ENCODE measurements at regions not wholly inside any gene's neighbourhood (a gene's known extent, or its start where the extent isn't known, plus 50 kb on each side); places are given as distances from the start of the nearest gene placed in this dataset.

DNA sequence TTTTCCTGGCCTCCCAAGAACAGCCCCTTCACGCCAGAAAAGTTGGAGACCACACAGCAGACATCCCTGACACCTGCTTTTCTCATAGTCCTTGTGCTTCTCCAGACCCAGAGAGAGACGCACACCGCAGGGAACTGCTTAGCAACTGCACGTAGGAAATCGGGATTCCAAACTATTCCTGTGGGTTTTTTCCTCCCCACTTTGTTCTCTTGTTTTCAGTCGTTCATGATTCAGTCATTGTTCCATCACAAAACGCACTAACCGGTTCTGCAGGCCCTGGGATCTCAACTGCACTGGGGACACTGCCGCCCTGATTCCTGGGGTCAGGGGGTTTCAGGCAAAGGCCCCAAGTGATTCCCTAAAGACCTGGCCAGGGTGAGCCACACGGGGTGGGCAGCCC, 588.0 kb upstream of the KLF4 start:
- peaks cover 0 to 1% (median 0%) of the 10 kb centered on the region in 5 experiments for H3K9me3 ChIP-seq (ENCODE audit: control extremely low read depth in 1 of 5, control insufficient read depth in 4 of 5, insufficient read depth in 2 of 5, low read depth in 1 of 5, low read length in 4 of 5)
- H3K4me3 ChIP-seq (ENCODE audit: control insufficient read depth in 1 of 7, extremely low read depth in 1 of 7, insufficient read depth in 4 of 7, low read depth in 2 of 7, low read length in 6 of 7), result no peak overlapping the region
- no peak overlapping the region for H3K27ac ChIP-seq (ENCODE audit: insufficient read depth in 1 of 2, low read depth in 1 of 2, low read length in 2 of 2, poor library complexity in 1 of 2, severe bottlenecking in 2 of 2)
- no peaks in the 10 kb centered on the region for H3K4me1 ChIP-seq (ENCODE audit: control extremely low read depth in 1 of 4, control insufficient read depth in 4 of 4, insufficient read depth in 4 of 4, low read length in 3 of 4)
- 96% methylated on average over 9 of the region's 10 CpGs for WGBS (ENCODE audit: insufficient coverage)
- no peaks in the 10 kb centered on the region for H3K36me3 ChIP-seq (ENCODE audit: control insufficient read depth in 4 of 4, insufficient read depth in 4 of 4, low read length in 3 of 4)
- CTCF ChIA-PET, result no interaction called here
- POLR2A ChIA-PET, result no interaction called here
- DNase-seq, result no peak
- no peaks in the 10 kb centered on the region for H3K27me3 ChIP-seq (replicated peaks in 2 of 5; ENCODE audit: control insufficient read depth in 4 of 5, insufficient read depth in 5 of 5, low read length in 4 of 5)

DNA sequence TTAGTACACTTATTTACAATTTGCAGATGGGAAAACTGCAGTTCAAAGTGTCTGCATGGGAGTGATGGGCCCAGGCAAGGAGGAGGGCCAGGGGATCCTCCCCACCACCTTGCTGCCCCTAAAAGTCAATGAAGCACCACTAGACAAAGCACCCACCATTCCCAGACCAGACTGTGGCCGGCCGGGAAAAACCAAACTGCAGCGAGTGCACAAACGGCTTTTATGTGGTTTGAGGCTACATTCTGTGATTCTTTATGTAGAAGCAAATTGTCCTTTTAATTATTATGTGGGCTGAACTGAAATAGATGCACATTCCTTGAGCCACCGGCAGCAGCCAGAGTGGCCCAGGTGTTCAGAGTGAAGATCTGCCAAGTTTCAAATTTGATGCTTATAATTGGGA, 585.3 kb upstream of the KLF4 start:
- Histone ChIP-seq H3K27ac (ENCODE audit: insufficient read depth in 1 of 2, low read depth in 1 of 2, low read length in 2 of 2, poor library complexity in 1 of 2, severe bottlenecking in 2 of 2) (no peak overlapping the region), H3K36me3 (ENCODE audit: control insufficient read depth in 4 of 4, insufficient read depth in 4 of 4, low read length in 3 of 4) (no peaks in the 10 kb centered on the region), H3K9me3 (ENCODE audit: control extremely low read depth in 1 of 5, control insufficient read depth in 4 of 5, insufficient read depth in 2 of 5, low read depth in 1 of 5, low read length in 4 of 5) (peaks cover 0 to 2% (median 0%) of the 10 kb centered on the region in 5 experiments), H3K4me3 (ENCODE audit: control insufficient read depth in 1 of 7, extremely low read depth in 1 of 7, insufficient read depth in 4 of 7, low read depth in 2 of 7, low read length in 6 of 7) (no peak overlapping the region), H3K27me3 (replicated peaks in 2 of 5; ENCODE audit: control insufficient read depth in 4 of 5, insufficient read depth in 5 of 5, low read length in 4 of 5) (no peaks in the 10 kb centered on the region), H3K4me1 (ENCODE audit: control extremely low read depth in 1 of 4, control insufficient read depth in 4 of 4, insufficient read depth in 4 of 4, low read length in 3 of 4) (no peaks in the 10 kb centered on the region)
- CTCF ChIA-PET, result no interaction called here
- WGBS (ENCODE audit: insufficient coverage), result 96% methylated on average over 3 of the region's 5 CpGs
- POLR2A ChIA-PET, result no interaction called here
- no peak for DNase-seq

DNA sequence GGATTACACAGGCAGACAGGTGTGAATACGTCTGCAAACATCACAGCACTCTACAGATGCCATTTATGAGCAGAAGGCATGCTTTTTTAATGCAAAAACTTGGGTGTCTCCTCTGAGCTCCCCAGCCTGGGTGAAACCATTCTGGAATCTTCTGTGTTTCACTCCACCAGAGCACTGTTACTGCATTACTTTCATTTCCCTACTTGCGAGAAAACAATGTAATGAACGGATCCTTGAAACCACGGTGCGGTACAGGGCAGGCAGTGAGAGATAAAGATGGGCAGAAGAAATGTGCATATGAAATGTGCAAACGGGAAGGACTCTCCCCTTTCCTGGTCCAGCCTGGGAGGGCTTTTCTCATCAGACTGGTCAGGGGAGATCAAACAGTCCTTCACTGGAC, 584.3 kb upstream of the KLF4 start:
- WGBS (ENCODE audit: insufficient coverage), result 100% methylated on average over 1 of the region's 6 CpGs
- DNase-seq, result no peak
- ChIA-PET POLR2A (no interaction called here), CTCF (no interaction called here)
- no peaks in the 10 kb centered on the region for H3K36me3 ChIP-seq (ENCODE audit: control insufficient read depth in 4 of 4, insufficient read depth in 4 of 4, low read length in 3 of 4)
- H3K4me1 ChIP-seq (ENCODE audit: control extremely low read depth in 1 of 4, control insufficient read depth in 4 of 4, insufficient read depth in 4 of 4, low read length in 3 of 4), result no peaks in the 10 kb centered on the region
- peaks cover 0 to 2% (median 0%) of the 10 kb centered on the region in 5 experiments for H3K9me3 ChIP-seq (ENCODE audit: control extremely low read depth in 1 of 5, control insufficient read depth in 4 of 5, insufficient read depth in 2 of 5, low read depth in 1 of 5, low read length in 4 of 5)
- H3K27ac ChIP-seq (ENCODE audit: insufficient read depth in 1 of 2, low read depth in 1 of 2, low read length in 2 of 2, poor library complexity in 1 of 2, severe bottlenecking in 2 of 2), result no peak overlapping the region
- no peaks in the 10 kb centered on the region for H3K27me3 ChIP-seq (replicated peaks in 2 of 5; ENCODE audit: control insufficient read depth in 4 of 5, insufficient read depth in 5 of 5, low read length in 4 of 5)
- no peak overlapping the region for H3K4me3 ChIP-seq (ENCODE audit: control insufficient read depth in 1 of 7, extremely low read depth in 1 of 7, insufficient read depth in 4 of 7, low read depth in 2 of 7, low read length in 6 of 7)

DNA sequence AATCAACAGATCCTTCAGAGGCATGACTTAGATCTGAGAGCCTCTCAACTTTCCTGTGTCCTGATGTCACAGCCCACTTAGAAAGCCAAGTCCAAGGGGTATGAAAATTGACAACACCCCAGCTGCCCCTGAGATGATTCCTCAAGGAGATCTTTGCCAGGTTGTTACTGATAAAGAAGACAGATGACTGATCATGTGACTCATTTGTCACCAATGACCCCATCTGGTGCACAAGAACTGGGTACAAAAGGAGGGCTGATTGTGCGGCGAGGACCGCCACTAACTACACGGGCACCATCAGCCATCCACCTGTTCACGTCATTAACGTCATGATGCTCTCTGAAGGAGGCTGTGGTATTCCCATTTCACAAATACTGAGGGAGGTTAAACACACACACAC, 583.2 kb upstream of the KLF4 start:
- Histone ChIP-seq H3K9me3 (ENCODE audit: control extremely low read depth in 1 of 5, control insufficient read depth in 4 of 5, insufficient read depth in 2 of 5, low read depth in 1 of 5, low read length in 4 of 5) (peaks cover 0 to 2% (median 0%) of the 10 kb centered on the region in 5 experiments), H3K4me3 (ENCODE audit: control insufficient read depth in 1 of 7, extremely low read depth in 1 of 7, insufficient read depth in 4 of 7, low read depth in 2 of 7, low read length in 6 of 7) (no peak overlapping the region), H3K4me1 (ENCODE audit: control extremely low read depth in 1 of 4, control insufficient read depth in 4 of 4, insufficient read depth in 4 of 4, low read length in 3 of 4) (no peaks in the 10 kb centered on the region), H3K27ac (ENCODE audit: insufficient read depth in 1 of 2, low read depth in 1 of 2, low read length in 2 of 2, poor library complexity in 1 of 2, severe bottlenecking in 2 of 2) (no peak overlapping the region), H3K27me3 (replicated peaks in 2 of 5; ENCODE audit: control insufficient read depth in 4 of 5, insufficient read depth in 5 of 5, low read length in 4 of 5) (no peaks in the 10 kb centered on the region), H3K36me3 (ENCODE audit: control insufficient read depth in 4 of 4, insufficient read depth in 4 of 4, low read length in 3 of 4) (no peaks in the 10 kb centered on the region)
- ChIA-PET CTCF (no interaction called here), POLR2A (no interaction called here)
- DNase-seq, result no peak
- 96% methylated on average over 4 of the region's 6 CpGs for WGBS (ENCODE audit: insufficient coverage)

DNA sequence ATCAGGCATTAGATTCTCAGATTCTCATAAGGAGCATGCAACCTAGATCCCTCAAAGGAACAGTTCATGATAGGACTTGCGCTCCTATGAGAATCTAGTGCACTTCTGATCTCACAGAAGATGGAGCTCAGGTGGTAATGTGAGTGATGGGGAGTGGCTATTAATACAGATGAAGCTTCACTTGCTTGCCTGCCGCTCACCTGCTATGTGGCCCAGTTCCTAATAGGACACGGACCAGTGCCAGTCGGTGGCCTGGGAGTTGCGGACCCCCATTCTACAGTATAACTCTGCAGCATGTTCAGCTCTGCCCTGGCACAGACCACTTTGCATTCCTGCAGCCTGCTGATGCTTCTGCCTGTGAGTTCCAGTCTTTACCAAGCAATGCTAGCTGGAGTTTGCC, 581.3 kb upstream of the KLF4 start:
- no peaks in the 10 kb centered on the region for H3K4me1 ChIP-seq (ENCODE audit: control extremely low read depth in 1 of 4, control insufficient read depth in 4 of 4, insufficient read depth in 4 of 4, low read length in 3 of 4)
- H3K9me3 ChIP-seq (ENCODE audit: control extremely low read depth in 1 of 5, control insufficient read depth in 4 of 5, insufficient read depth in 2 of 5, low read depth in 1 of 5, low read length in 4 of 5), result peaks cover 0 to 2% (median 0%) of the 10 kb centered on the region in 5 experiments
- no peak overlapping the region for H3K4me3 ChIP-seq (ENCODE audit: control insufficient read depth in 1 of 7, extremely low read depth in 1 of 7, insufficient read depth in 4 of 7, low read depth in 2 of 7, low read length in 6 of 7)
- DNase-seq, result no peak
- 98% methylated on average over 4 of the region's 5 CpGs for WGBS (ENCODE audit: insufficient coverage)
- H3K27ac ChIP-seq (ENCODE audit: insufficient read depth in 1 of 2, low read depth in 1 of 2, low read length in 2 of 2, poor library complexity in 1 of 2, severe bottlenecking in 2 of 2), result no peak overlapping the region
- no peaks in the 10 kb centered on the region for H3K27me3 ChIP-seq (replicated peaks in 2 of 5; ENCODE audit: control insufficient read depth in 4 of 5, insufficient read depth in 5 of 5, low read length in 4 of 5)
- CTCF ChIA-PET, result interaction anchor here (1.0 kb wide), 1 partner anchor 11 kb away, joined by 4 read pairs; no protein-coding TSS in a partner anchor
- no peaks in the 10 kb centered on the region for H3K36me3 ChIP-seq (ENCODE audit: control insufficient read depth in 4 of 4, insufficient read depth in 4 of 4, low read length in 3 of 4)
- POLR2A ChIA-PET, result no interaction called here

GRCh38 chr9:108069991-108070390, 580.4 kb upstream of the KLF4 start:
- no peaks in the 10 kb centered on the region for H3K4me1 ChIP-seq (ENCODE audit: control extremely low read depth in 1 of 4, control insufficient read depth in 4 of 4, insufficient read depth in 4 of 4, low read length in 3 of 4)
- H3K27ac ChIP-seq (ENCODE audit: insufficient read depth in 1 of 2, low read depth in 1 of 2, low read length in 2 of 2, poor library complexity in 1 of 2, severe bottlenecking in 2 of 2), result no peak overlapping the region
- ChIA-PET CTCF (no interaction called here), POLR2A (interaction anchor here (0.6 kb wide), 1 partner anchor 224 kb away, joined by 3 read pairs; no protein-coding TSS in a partner anchor)
- no peak overlapping the region for H3K4me3 ChIP-seq (ENCODE audit: control insufficient read depth in 1 of 7, extremely low read depth in 1 of 7, insufficient read depth in 4 of 7, low read depth in 2 of 7, low read length in 6 of 7)
- no peak for DNase-seq
- WGBS (ENCODE audit: insufficient coverage), result 100% methylated on average over 1 of the region's 1 CpG
- no peaks in the 10 kb centered on the region for H3K36me3 ChIP-seq (ENCODE audit: control insufficient read depth in 4 of 4, insufficient read depth in 4 of 4, low read length in 3 of 4)
- H3K9me3 ChIP-seq (ENCODE audit: control extremely low read depth in 1 of 5, control insufficient read depth in 4 of 5, insufficient read depth in 2 of 5, low read depth in 1 of 5, low read length in 4 of 5), result peaks cover 0 to 2% (median 0%) of the 10 kb centered on the region in 5 experiments
- H3K27me3 ChIP-seq (replicated peaks in 2 of 5; ENCODE audit: control insufficient read depth in 4 of 5, insufficient read depth in 5 of 5, low read length in 4 of 5), result no peaks in the 10 kb centered on the region

- POLR2A ChIA-PET, result no interaction called here
- 95% methylated on average over 8 of the region's 8 CpGs for WGBS (ENCODE audit: insufficient coverage)
- CTCF ChIA-PET, result no interaction called here
Measured at GRCh38 chr9:108062680-108063079, 573.1 kb upstream of the KLF4 start.

More at GRCh38 chr9:108062680-108063079, 573.1 kb upstream of the KLF4 start:
- Histone ChIP-seq H3K4me1 (ENCODE audit: control extremely low read depth in 1 of 4, control insufficient read depth in 4 of 4, insufficient read depth in 4 of 4, low read length in 3 of 4) (no peaks in the 10 kb centered on the region), H3K4me3 (ENCODE audit: control insufficient read depth in 1 of 7, extremely low read depth in 1 of 7, insufficient read depth in 4 of 7, low read depth in 2 of 7, low read length in 6 of 7) (no peak overlapping the region), H3K36me3 (ENCODE audit: control insufficient read depth in 4 of 4, insufficient read depth in 4 of 4, low read length in 3 of 4) (no peaks in the 10 kb centered on the region), H3K27me3 (replicated peaks in 2 of 5; ENCODE audit: control insufficient read depth in 4 of 5, insufficient read depth in 5 of 5, low read length in 4 of 5) (peaks cover 0 to 2% (median 0%) of the 10 kb centered on the region in 5 experiments), H3K9me3 (ENCODE audit: control extremely low read depth in 1 of 5, control insufficient read depth in 4 of 5, insufficient read depth in 2 of 5, low read depth in 1 of 5, low read length in 4 of 5) (no peaks in the 10 kb centered on the region), H3K27ac (ENCODE audit: insufficient read depth in 1 of 2, low read depth in 1 of 2, low read length in 2 of 2, poor library complexity in 1 of 2, severe bottlenecking in 2 of 2) (no peak overlapping the region)
- no peak for DNase-seq

Data from common myeloid progenitor, CD34-positive (primary cell).